Endodermal cell (in vitro differentiated cells): ENCODE measurements at regions not wholly inside any gene's neighbourhood (a gene's known extent, or its start where the extent isn't known, plus 50 kb on each side); places are given as distances from the start of the nearest gene placed in this dataset.

Experiments
- DNase-seq: peaks from one replicate; pipeline ENCODE4 v3.0.0-alpha.2; 2017
- H3K27ac ChIP-seq: 2 replicates; pipeline ENCODE4 v1.5.1; 2013; ENCODE audit warnings: mild to moderate bottlenecking, low read depth, low read length, moderate library complexity
- H3K27me3 ChIP-seq: 2 replicates; pipeline ENCODE4 v1.6.1; 2013; ENCODE audit warnings: mild to moderate bottlenecking, low read length, moderate library complexity; ENCODE audit not compliant: insufficient read depth, control insufficient read depth, poor library complexity, severe bottlenecking
- H3K36me3 ChIP-seq: 2 replicates; pipeline ENCODE4 v1.7.0; 2013; ENCODE audit warnings: mild to moderate bottlenecking, low read length, moderate library complexity; ENCODE audit not compliant: control insufficient read depth, insufficient read depth
- H3K4me1 ChIP-seq: one replicate; pipeline ENCODE4 v1.7.0; 2013; ENCODE audit warnings: low read length; ENCODE audit not compliant: control insufficient read depth, insufficient read depth
- H3K4me3 ChIP-seq: 2 replicates; pipeline ENCODE4 v1.5.1; 2013; ENCODE audit warnings: mild to moderate bottlenecking, low read length, moderate library complexity
- H3K9ac ChIP-seq: 2 replicates; pipeline ENCODE4 v1.6.1; 2013; ENCODE audit warnings: mild to moderate bottlenecking, low read length, moderate library complexity; ENCODE audit not compliant: poor library complexity, severe bottlenecking; ENCODE audit errors: extremely low read depth
- H3K9me3 ChIP-seq: 2 replicates; pipeline ENCODE4 v1.6.1; 2013; ENCODE audit warnings: mild to moderate bottlenecking, low read length, moderate library complexity; ENCODE audit not compliant: control insufficient read depth
- H3K27ac Mint-ChIP-seq: 2 replicates; pipeline ENCODE4 v1.8.0; 2020; ENCODE audit warnings: mixed read lengths
- H3K27me3 Mint-ChIP-seq: 2 replicates; pipeline ENCODE4 v1.8.0; 2021; ENCODE audit warnings: mild to moderate bottlenecking, mixed read lengths; ENCODE audit not compliant: insufficient read depth
- H3K36me3 Mint-ChIP-seq: 2 replicates; pipeline ENCODE4 v1.8.0; 2020; ENCODE audit warnings: low read depth, mixed read lengths
- H3K4me1 Mint-ChIP-seq: 2 replicates; pipeline ENCODE4 v1.8.0; 2020; ENCODE audit warnings: mixed read lengths
- H3K4me3 Mint-ChIP-seq: 2 replicates; pipeline ENCODE4 v1.8.0; 2020; ENCODE audit warnings: mild to moderate bottlenecking, moderate library complexity, mixed read lengths
- H3K9me3 Mint-ChIP-seq: 2 replicates; pipeline ENCODE4 v1.8.0; 2020; ENCODE audit warnings: mild to moderate bottlenecking, mixed read lengths
- CTCF ChIP-seq: fragments of 200-600 bp; sonication (generic); conservative IDR thresholded peaks from 2 replicates; pipeline ENCODE4 v1.5.0; 2021; ENCODE audit warnings: antibody characterized with exemption, mild to moderate bottlenecking
- WGBS, 2 experiments: methylation state at CpG; one replicate each; pipeline versions ENCODE4 v1.1.5 to v1.1.7; 2013; ENCODE audit warnings: missing lambda C conversion rate in 2 of 2, mixed read lengths in 1 of 2; ENCODE audit not compliant: insufficient coverage in 1 of 2, insufficient read length in 1 of 2; 5-methylcytosine and 5-hydroxymethylcytosine counted together

- Mint-ChIP-seq H3K36me3 (no peaks in the 10 kb centered on the region), H3K27me3 (no peaks in the 10 kb centered on the region), H3K9me3 (peaks cover 17% of the 10 kb centered on the region), H3K27ac (no peak overlapping the region), H3K4me3 (no peak overlapping the region), H3K4me1 (peaks cover 5% of the 10 kb centered on the region)
- DNase-seq = no peak
- H3K4me1 ChIP-seq = peaks cover 5% of the 10 kb centered on the region
- no peaks in the 10 kb centered on the region for H3K36me3 ChIP-seq
- peaks cover 8% of the 10 kb centered on the region for H3K9me3 ChIP-seq
- no peaks in the 10 kb centered on the region for H3K27me3 ChIP-seq
- TF ChIP-seq CTCF = no peak
- no peak overlapping the region for H3K27ac ChIP-seq
- H3K9ac ChIP-seq = no peak overlapping the region
- H3K4me3 ChIP-seq = no peak overlapping the region
- no CpG with 5 or more reads among the region's 1 CpG for WGBS, 2 experiments
Observed at GRCh38 chr2:157068237-157068636, 189.3 kb upstream of the GALNT5 start.

- Histone ChIP-seq H3K4me3 (no peak overlapping the region), H3K36me3 (no peaks in the 10 kb centered on the region), H3K4me1 (no peaks in the 10 kb centered on the region), H3K9ac (no peak overlapping the region), H3K27me3 (no peaks in the 10 kb centered on the region), H3K27ac (no peak overlapping the region), H3K9me3 (no peaks in the 10 kb centered on the region)
- Mint-ChIP-seq H3K4me3 (no peak overlapping the region), H3K27ac (no peak overlapping the region), H3K4me1 (no peaks in the 10 kb centered on the region), H3K27me3 (no peaks in the 10 kb centered on the region), H3K9me3 (peaks cover 15% of the 10 kb centered on the region), H3K36me3 (no peaks in the 10 kb centered on the region)
- 95% methylated on average over 2 of the region's 2 CpGs; no CpG with 5 or more reads in 1 of the 2 experiments for WGBS, 2 experiments
- no peak for DNase-seq
- no peak for TF ChIP-seq CTCF
Observed at GRCh38 chr2:157075924-157076323, 181.6 kb upstream of the GALNT5 start.

GRCh38 chr2:157076526-157077161, 180.9 kb upstream of the GALNT5 start:
- WGBS, 2 experiments = 91 to 100% methylated on average over 1 to 3 of the region's 3 CpGs
- Histone ChIP-seq H3K27ac (no peak overlapping the region), H3K4me3 (no peak overlapping the region), H3K4me1 (no peaks in the 10 kb centered on the region), H3K9ac (no peak overlapping the region), H3K27me3 (no peaks in the 10 kb centered on the region), H3K36me3 (no peaks in the 10 kb centered on the region), H3K9me3 (no peaks in the 10 kb centered on the region)
- no peaks in the 10 kb centered on the region for H3K27me3 Mint-ChIP-seq
- no peak overlapping the region for H3K27ac Mint-ChIP-seq
- TF ChIP-seq CTCF = no peak
- H3K9me3 Mint-ChIP-seq = peaks cover 15% of the 10 kb centered on the region
- no peak overlapping the region for H3K4me3 Mint-ChIP-seq
- H3K4me1 Mint-ChIP-seq = no peaks in the 10 kb centered on the region
- no peak for DNase-seq
- no peaks in the 10 kb centered on the region for H3K36me3 Mint-ChIP-seq
